ENCODE measurements at regions not wholly inside any gene's neighbourhood (a gene's known extent, or its start where the extent isn't known, plus 50 kb on each side); places are given as distances from the start of the nearest gene placed in this dataset.
"Not testable (repeated sequence)": the region's sequence is repeated elsewhere in the genome, so short reads cannot be mapped to it uniquely, and the experiment has no call there.

DNA sequence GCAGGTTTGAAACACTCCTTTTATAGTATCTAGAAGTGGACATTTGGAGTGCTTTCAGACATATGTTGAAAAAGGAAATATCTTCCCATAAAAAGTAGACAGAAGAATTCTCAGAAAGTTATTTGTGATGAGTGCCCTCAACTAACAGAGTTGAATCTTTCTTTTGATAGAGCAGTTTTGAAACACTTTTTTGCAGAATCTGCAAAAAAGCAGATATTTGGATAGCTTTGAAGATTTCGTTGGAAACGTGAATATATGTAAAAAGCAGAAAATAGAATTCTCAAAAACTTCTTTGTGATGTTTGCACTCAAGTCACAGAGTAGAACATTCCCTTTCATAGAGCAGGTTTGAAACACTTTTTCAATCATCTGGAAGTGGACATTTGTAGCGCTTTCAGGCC, 676.4 kb upstream of the ZNF337 start:
- intact Hi-C loops (cut with DNase I), result not testable (repeated sequence)

DNA sequence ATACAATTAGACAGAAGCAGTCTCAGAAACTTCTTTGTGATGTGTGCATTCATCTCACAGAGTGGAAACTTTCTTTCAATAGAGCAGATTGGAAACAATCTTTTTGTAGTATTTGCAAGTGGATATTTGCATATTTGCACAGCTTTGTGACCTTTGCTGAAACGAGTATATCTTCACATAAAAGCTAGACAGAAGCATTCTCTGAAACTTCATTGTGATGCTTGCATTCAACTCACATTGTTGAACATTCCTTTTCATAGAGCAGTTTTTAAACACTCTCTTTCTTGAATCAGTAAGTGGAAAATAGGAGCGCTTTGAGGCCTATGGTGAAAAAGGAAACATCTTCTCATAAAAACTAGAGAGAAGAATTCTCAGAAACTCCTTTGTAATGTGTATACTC, 657.9 kb upstream of the ZNF337 start:
- Histone ChIP-seq H3K9ac (ENCODE audit: low read length in 3 of 3) (no peak overlapping the region), H3K27me3 (ENCODE audit: control insufficient read depth, insufficient read depth, low read length) (no peaks in the 10 kb centered on the region), H3K27ac (ENCODE audit: low read depth in 2 of 2, low read length in 2 of 2) (no peak overlapping the region), H3K4me3 (ENCODE audit: low read length in 3 of 3) (no peak overlapping the region), H3K36me3 (ENCODE audit: control insufficient read depth in 2 of 3, insufficient read depth in 3 of 3, low read length in 3 of 3) (no peaks in the 10 kb centered on the region), H3K9me3 (ENCODE audit: control insufficient read depth in 2 of 3, insufficient read depth in 1 of 3, low read length in 3 of 3) (no peaks in the 10 kb centered on the region), H3K4me1 (ENCODE audit: control insufficient read depth in 2 of 3, insufficient read depth in 2 of 3, low read depth in 1 of 3, low read length in 3 of 3) (no peaks in the 10 kb centered on the region)
- intact Hi-C loops (cut with DNase I), result no loop called here
- TF ChIP-seq, protein P1, sequence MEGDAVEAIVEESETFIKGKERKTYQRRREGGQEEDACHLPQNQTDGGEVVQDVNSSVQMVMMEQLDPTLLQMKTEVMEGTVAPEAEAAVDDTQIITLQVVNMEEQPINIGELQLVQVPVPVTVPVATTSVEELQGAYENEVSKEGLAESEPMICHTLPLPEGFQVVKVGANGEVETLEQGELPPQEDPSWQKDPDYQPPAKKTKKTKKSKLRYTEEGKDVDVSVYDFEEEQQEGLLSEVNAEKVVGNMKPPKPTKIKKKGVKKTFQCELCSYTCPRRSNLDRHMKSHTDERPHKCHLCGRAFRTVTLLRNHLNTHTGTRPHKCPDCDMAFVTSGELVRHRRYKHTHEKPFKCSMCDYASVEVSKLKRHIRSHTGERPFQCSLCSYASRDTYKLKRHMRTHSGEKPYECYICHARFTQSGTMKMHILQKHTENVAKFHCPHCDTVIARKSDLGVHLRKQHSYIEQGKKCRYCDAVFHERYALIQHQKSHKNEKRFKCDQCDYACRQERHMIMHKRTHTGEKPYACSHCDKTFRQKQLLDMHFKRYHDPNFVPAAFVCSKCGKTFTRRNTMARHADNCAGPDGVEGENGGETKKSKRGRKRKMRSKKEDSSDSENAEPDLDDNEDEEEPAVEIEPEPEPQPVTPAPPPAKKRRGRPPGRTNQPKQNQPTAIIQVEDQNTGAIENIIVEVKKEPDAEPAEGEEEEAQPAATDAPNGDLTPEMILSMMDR (IDR thresholded peaks at IDR 0.05; ENCODE audit: borderline replicate concordance, extremely low read depth, insufficient read depth), result no peak
- FAIRE-seq, result no peak
- no peak for DNase-seq

More for the DNA sequence above, 676.4 kb upstream of the ZNF337 start:
- not testable (repeated sequence) for H3K9ac ChIP-seq (ENCODE audit: low read length in 3 of 3); FAIRE-seq; H3K4me3 ChIP-seq (ENCODE audit: low read length in 3 of 3); H3K36me3 ChIP-seq (ENCODE audit: control insufficient read depth in 2 of 3, insufficient read depth in 3 of 3, low read length in 3 of 3); DNase-seq; H3K27me3 ChIP-seq (ENCODE audit: control insufficient read depth, insufficient read depth, low read length); H3K4me1 ChIP-seq (ENCODE audit: control insufficient read depth in 2 of 3, insufficient read depth in 2 of 3, low read depth in 1 of 3, low read length in 3 of 3); H3K9me3 ChIP-seq (ENCODE audit: control insufficient read depth in 2 of 3, insufficient read depth in 1 of 3, low read length in 3 of 3); H3K27ac ChIP-seq (ENCODE audit: low read depth in 2 of 2, low read length in 2 of 2)

DNA sequence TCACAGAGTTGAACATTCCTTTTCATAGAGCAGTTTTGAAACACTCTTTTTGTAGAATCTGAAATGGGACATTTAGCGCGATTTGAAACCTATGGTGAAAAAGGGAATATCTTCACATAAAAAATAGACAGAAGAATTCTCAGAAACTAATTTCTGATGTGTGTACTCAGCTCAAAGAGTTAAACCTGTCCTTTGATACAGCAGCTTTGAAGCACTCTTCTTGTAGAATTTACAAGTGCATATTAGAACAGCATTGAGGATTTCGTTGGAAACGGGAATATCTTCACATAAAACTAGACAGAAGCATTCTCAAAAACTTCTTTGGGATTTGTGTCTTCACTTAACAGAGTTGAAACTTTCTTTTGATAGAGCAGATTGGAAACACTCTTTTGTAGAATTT, 650.7 kb upstream of the ZNF337 start:
- no peaks in the 10 kb centered on the region for H3K36me3 ChIP-seq (ENCODE audit: control insufficient read depth in 2 of 3, insufficient read depth in 3 of 3, low read length in 3 of 3)
- no peaks in the 10 kb centered on the region for H3K4me1 ChIP-seq (ENCODE audit: control insufficient read depth in 2 of 3, insufficient read depth in 2 of 3, low read depth in 1 of 3, low read length in 3 of 3)
- TF ChIP-seq, protein P1 (IDR thresholded peaks at IDR 0.05; ENCODE audit: borderline replicate concordance, extremely low read depth, insufficient read depth), result no peak
- intact Hi-C loops (cut with DNase I), result no loop called here
- H3K9ac ChIP-seq (ENCODE audit: low read length in 3 of 3), result no peak overlapping the region
- no peak for FAIRE-seq
- H3K9me3 ChIP-seq (ENCODE audit: control insufficient read depth in 2 of 3, insufficient read depth in 1 of 3, low read length in 3 of 3), result no peaks in the 10 kb centered on the region
- H3K27ac ChIP-seq (ENCODE audit: low read depth in 2 of 2, low read length in 2 of 2), result no peak overlapping the region
- H3K27me3 ChIP-seq (ENCODE audit: control insufficient read depth, insufficient read depth, low read length), result no peaks in the 10 kb centered on the region
- no peak for DNase-seq
- no peak overlapping the region for H3K4me3 ChIP-seq (ENCODE audit: low read length in 3 of 3)

DNA sequence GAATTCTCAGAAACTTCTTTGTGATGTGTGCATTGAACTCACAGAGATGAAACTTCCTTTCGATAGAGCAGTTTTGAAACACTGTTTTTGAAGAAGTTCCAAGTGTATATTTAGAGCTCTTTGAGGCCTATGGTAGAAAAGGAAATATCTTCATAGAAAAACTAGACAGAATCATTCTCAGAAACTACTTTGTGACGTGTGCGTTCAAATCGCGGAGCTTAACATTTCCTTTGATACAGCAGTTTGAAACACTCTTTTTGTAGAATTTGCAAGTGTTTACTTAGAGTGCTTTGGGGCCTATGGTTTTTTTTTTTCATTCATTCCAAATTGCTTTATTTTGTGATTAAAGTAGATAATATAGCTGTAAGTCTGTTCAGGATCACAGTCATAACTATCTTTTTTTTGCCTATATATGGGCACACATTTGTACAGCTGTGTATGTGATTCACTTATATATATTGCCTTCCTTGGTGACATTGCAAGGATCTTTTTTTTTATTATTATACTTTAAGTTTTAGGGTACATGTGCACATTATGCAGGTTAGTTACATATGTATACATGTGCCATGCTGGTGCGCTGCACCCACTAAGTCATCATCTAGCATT, 643.9 kb upstream of the ZNF337 start:
- H3K36me3 ChIP-seq (ENCODE audit: control insufficient read depth in 2 of 3, insufficient read depth in 3 of 3, low read length in 3 of 3); FAIRE-seq; intact Hi-C loops (cut with DNase I): not testable (repeated sequence)

More for the DNA sequence above, 643.9 kb upstream of the ZNF337 start:
- not testable (repeated sequence) for H3K9me3 ChIP-seq (ENCODE audit: control insufficient read depth in 2 of 3, insufficient read depth in 1 of 3, low read length in 3 of 3); H3K9ac ChIP-seq (ENCODE audit: low read length in 3 of 3); H3K27ac ChIP-seq (ENCODE audit: low read depth in 2 of 2, low read length in 2 of 2); H3K4me1 ChIP-seq (ENCODE audit: control insufficient read depth in 2 of 3, insufficient read depth in 2 of 3, low read depth in 1 of 3, low read length in 3 of 3); H3K4me3 ChIP-seq (ENCODE audit: low read length in 3 of 3); DNase-seq; H3K27me3 ChIP-seq (ENCODE audit: control insufficient read depth, insufficient read depth, low read length)
